GM21825 (cell line): ENCODE measurements at regions not wholly inside any gene's neighbourhood (a gene's known extent, or its start where the extent isn't known, plus 50 kb on each side); places are given as distances from the start of the nearest gene placed in this dataset.

Experiments
- ATAC-seq: cut with Tn5 transposase; IDR thresholded peaks from one replicate; pipeline ENCODE4 v1.9.1; 2021; ENCODE audit warnings: mild to moderate bottlenecking, moderate library complexity; ENCODE audit not compliant: unreplicated experiment

GRCh38 chr21:15149600-15150224 lies 84.9 kb upstream of the NRIP1 start:
- no peak for ATAC-seq

- no peak for ATAC-seq
Observed at GRCh38 chr21:15151385-15152103, 86.7 kb upstream of the NRIP1 start.

GRCh38 chr21:15152591-15152990 lies 87.8 kb upstream of the NRIP1 start:
- no peak for ATAC-seq

GRCh38 chr21:15159382-15160020 lies 94.7 kb upstream of the NRIP1 start:
- peak; percentile 72 for ATAC-seq

- no peak for ATAC-seq
Observed at GRCh38 chr21:15160136-15160535, 95.3 kb upstream of the NRIP1 start.

GRCh38 chr21:15162921-15163320 lies 98.1 kb upstream of the NRIP1 start:
- ATAC-seq = no peak

GRCh38 chr21:15164273-15164672 lies 99.5 kb upstream of the NRIP1 start:
- ATAC-seq = no peak

GRCh38 chr21:15164678-15165303 lies 100.0 kb upstream of the NRIP1 start:
- ATAC-seq = no peak

- ATAC-seq = no peak
Observed at GRCh38 chr21:15170614-15171013, 105.8 kb upstream of the NRIP1 start.

- no peak for ATAC-seq
Observed at GRCh38 chr21:15171546-15171945, 106.7 kb upstream of the NRIP1 start.

- no peak for ATAC-seq
Observed at GRCh38 chr21:15172963-15173362, 108.2 kb upstream of the NRIP1 start.

GRCh38 chr21:15174923-15175322 lies 110.1 kb upstream of the NRIP1 start:
- no peak for ATAC-seq

GRCh38 chr21:15182731-15183130 lies 117.9 kb upstream of the NRIP1 start:
- ATAC-seq = no peak

GRCh38 chr21:15183813-15184257 lies 119.0 kb upstream of the NRIP1 start:
- ATAC-seq = no peak

- no peak for ATAC-seq
Observed at GRCh38 chr21:15190412-15190811, 125.6 kb upstream of the NRIP1 start.

GRCh38 chr21:15190837-15191236 lies 126.0 kb upstream of the NRIP1 start:
- ATAC-seq = no peak

GRCh38 chr21:15191342-15191741 lies 126.5 kb upstream of the NRIP1 start:
- no peak for ATAC-seq

- ATAC-seq = no peak
Observed at GRCh38 chr21:15192243-15192642, 127.4 kb upstream of the NRIP1 start.

GRCh38 chr21:15193937-15194336 lies 129.1 kb upstream of the NRIP1 start:
- no peak for ATAC-seq

GRCh38 chr21:15195104-15195503 lies 130.3 kb upstream of the NRIP1 start:
- no peak for ATAC-seq

GRCh38 chr21:15195768-15196167 lies 131.0 kb upstream of the NRIP1 start:
- no peak for ATAC-seq

GRCh38 chr21:15197696-15198095 lies 132.9 kb upstream of the NRIP1 start:
- ATAC-seq = no peak
